OCI-LY1 (cell line): ENCODE measurements at regions not wholly inside any gene's neighbourhood (a gene's known extent, or its start where the extent isn't known, plus 50 kb on each side); places are given as distances from the start of the nearest gene placed in this dataset.
A peak's percentile ranks its signal among the peaks of the same experiment; 100 is the strongest.

Source experiments
- H2AFZ ChIP-seq: fragments of 200-600 bp; sonication (generic), shearing (Covaris generic); 2 replicates; pipeline ENCODE4 v1.6.0; 2014; ENCODE audit warnings: antibody characterized with exemption, mild to moderate bottlenecking, low read length
- H3F3A ChIP-seq: fragments of 200-600 bp; sonication (generic), shearing (Covaris generic); 2 replicates; pipeline ENCODE4 v1.6.0; 2014; ENCODE audit warnings: mild to moderate bottlenecking, antibody characterized with exemption, low read length, moderate library complexity; ENCODE audit not compliant: insufficient read depth
- H3K27ac ChIP-seq: fragments of 200-600 bp; sonication (generic); 2 replicates; pipeline ENCODE4 v1.5.1; 2014; ENCODE audit warnings: low read length, mixed run types, mild to moderate bottlenecking, low read depth; ENCODE audit not compliant: poor library complexity, severe bottlenecking
- H3K27me3 ChIP-seq: fragments of 200-600 bp; sonication (generic); 2 replicates; pipeline ENCODE4 v1.6.0; 2014; ENCODE audit warnings: antibody characterized with exemption, mild to moderate bottlenecking, low read length, moderate library complexity; ENCODE audit not compliant: insufficient read depth
- H3K36me3 ChIP-seq: fragments of 200-600 bp; sonication (generic); 2 replicates; pipeline ENCODE4 v1.6.1; 2014; ENCODE audit warnings: mild to moderate bottlenecking, antibody characterized with exemption, low read length, moderate library complexity, mixed read lengths; ENCODE audit not compliant: insufficient read depth
- H3K4me1 ChIP-seq: fragments of 200-600 bp; sonication (generic); 2 replicates; pipeline ENCODE4 v1.5.1; 2014; ENCODE audit warnings: mild to moderate bottlenecking, low read length, moderate library complexity; ENCODE audit not compliant: insufficient read depth, severe bottlenecking
- H3K4me2 ChIP-seq: fragments of 200-600 bp; sonication (generic), shearing (Covaris generic); 2 replicates; pipeline ENCODE4 v1.6.1; 2014; ENCODE audit warnings: low read length
- H3K4me3 ChIP-seq: fragments of 200-600 bp; sonication (generic); 2 replicates; pipeline ENCODE4 v1.5.1; 2014; ENCODE audit warnings: low read length, low read depth, mild to moderate bottlenecking, mixed read lengths; ENCODE audit not compliant: poor library complexity, severe bottlenecking
- H3K79me2 ChIP-seq: fragments of 200-600 bp; shearing (Covaris generic); 2 replicates; pipeline ENCODE4 v1.6.1; 2016; ENCODE audit warnings: mixed run types, low read length, mixed read lengths; ENCODE audit not compliant: insufficient read depth
- H3K9ac ChIP-seq: fragments of 200-600 bp; sonication (generic), shearing (Covaris generic); 2 replicates; pipeline ENCODE4 v1.6.1; 2014; ENCODE audit warnings: mild to moderate bottlenecking, low read length, mixed read lengths
- H3K9me2 ChIP-seq: fragments of 200-600 bp; sonication (generic), shearing (Covaris generic); 2 replicates; pipeline ENCODE4 v1.6.1; 2014; ENCODE audit warnings: low read depth, mild to moderate bottlenecking, low read length, mixed read lengths
- H3K9me3 ChIP-seq: fragments of 200-600 bp; shearing (Covaris generic); 2 replicates; pipeline ENCODE4 v1.6.1; 2014; ENCODE audit warnings: low read length, mixed read lengths
- H4K20me1 ChIP-seq: fragments of 200-600 bp; sonication (generic), shearing (Covaris generic); 2 replicates; pipeline ENCODE4 v1.6.0; 2016; ENCODE audit warnings: mild to moderate bottlenecking, low read length; ENCODE audit not compliant: insufficient read depth
- EZH2 ChIP-seq: fragments of 200-600 bp; sonication (generic), shearing (Covaris generic); IDR thresholded peaks from 2 replicates; pipeline ENCODE4 v1.8.0; 2017; ENCODE audit warnings: borderline replicate concordance, mixed run types, mild to moderate bottlenecking, antibody characterized with exemption, low read length, moderate library complexity, mixed read lengths
- TF ChIP-seq, protein P1 (sequence below): fragments of 200-600 bp; sonication (generic), shearing (Covaris generic); IDR thresholded peaks from 2 replicates; pipeline ENCODE4 v1.5.1; 2017; ENCODE audit warnings: mild to moderate bottlenecking, antibody characterized with exemption, low read length, moderate library complexity, mixed read lengths

DNA sequence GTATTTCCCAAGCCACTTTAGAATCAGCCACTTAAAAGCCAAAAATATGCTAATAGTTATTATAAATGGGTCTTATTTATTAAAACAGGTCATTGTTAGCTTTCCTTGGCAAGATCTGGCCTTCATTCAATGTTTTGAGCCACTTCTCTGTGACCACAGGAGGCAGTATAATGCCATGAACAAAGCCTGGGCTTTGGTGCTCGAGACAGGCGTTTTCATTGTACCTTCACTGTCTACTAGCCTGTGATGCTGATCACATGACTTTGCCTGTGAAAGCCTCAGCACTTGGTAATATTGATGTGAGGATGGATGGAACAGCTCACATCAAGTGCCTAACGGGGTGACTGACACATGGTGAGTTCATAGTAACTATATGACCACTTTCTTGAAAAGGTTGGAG lies 217.0 kb downstream of the RWDD3 start:
- no peaks in the 10 kb centered on the region for H3K9me3 ChIP-seq
- no peak overlapping the region for H2AFZ ChIP-seq
- H3F3A ChIP-seq, result no peaks in the 10 kb centered on the region
- no peaks in the 10 kb centered on the region for H3K9me2 ChIP-seq
- TF ChIP-seq EZH2, result no peak
- TF ChIP-seq, protein P1, sequence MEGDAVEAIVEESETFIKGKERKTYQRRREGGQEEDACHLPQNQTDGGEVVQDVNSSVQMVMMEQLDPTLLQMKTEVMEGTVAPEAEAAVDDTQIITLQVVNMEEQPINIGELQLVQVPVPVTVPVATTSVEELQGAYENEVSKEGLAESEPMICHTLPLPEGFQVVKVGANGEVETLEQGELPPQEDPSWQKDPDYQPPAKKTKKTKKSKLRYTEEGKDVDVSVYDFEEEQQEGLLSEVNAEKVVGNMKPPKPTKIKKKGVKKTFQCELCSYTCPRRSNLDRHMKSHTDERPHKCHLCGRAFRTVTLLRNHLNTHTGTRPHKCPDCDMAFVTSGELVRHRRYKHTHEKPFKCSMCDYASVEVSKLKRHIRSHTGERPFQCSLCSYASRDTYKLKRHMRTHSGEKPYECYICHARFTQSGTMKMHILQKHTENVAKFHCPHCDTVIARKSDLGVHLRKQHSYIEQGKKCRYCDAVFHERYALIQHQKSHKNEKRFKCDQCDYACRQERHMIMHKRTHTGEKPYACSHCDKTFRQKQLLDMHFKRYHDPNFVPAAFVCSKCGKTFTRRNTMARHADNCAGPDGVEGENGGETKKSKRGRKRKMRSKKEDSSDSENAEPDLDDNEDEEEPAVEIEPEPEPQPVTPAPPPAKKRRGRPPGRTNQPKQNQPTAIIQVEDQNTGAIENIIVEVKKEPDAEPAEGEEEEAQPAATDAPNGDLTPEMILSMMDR, result peak; percentile 48; the same call in 1 of the 2 replicates
- no peaks in the 10 kb centered on the region for H3K79me2 ChIP-seq
- no peak overlapping the region for H3K9ac ChIP-seq
- H3K27ac ChIP-seq, result no peak overlapping the region
- no peaks in the 10 kb centered on the region for H3K36me3 ChIP-seq
- no peaks in the 10 kb centered on the region for H4K20me1 ChIP-seq
- no peaks in the 10 kb centered on the region for H3K27me3 ChIP-seq
- H3K4me1 ChIP-seq, result no peaks in the 10 kb centered on the region
- no peak overlapping the region for H3K4me3 ChIP-seq
- H3K4me2 ChIP-seq, result no peak overlapping the region

DNA sequence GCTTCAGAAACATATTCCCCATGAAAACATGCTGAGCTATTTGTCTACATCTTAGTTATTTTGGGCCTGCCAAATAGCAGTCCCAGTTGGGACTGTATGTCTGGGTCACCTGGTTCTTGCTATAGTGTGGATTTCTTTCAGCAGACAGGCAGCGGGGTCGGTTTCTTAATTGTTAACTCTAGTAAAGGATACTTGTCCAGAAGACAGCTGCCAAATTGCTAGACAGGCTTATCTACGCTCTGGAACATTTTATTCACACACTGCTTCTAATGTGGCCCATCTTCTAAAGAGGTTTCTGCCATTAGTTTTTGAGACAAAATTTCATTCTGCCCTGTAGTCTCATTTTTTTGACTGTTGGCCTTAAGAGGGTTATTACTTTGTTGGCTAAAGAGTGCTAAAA lies 217.9 kb downstream of the RWDD3 start:
- Histone ChIP-seq H3K36me3 (no peaks in the 10 kb centered on the region), H3K9ac (no peak overlapping the region), H3K9me3 (no peaks in the 10 kb centered on the region), H3K27me3 (no peaks in the 10 kb centered on the region), H3K27ac (no peak overlapping the region), H3K4me2 (no peak overlapping the region), H3K4me3 (no peak overlapping the region), H2AFZ (no peak overlapping the region), H3K4me1 (no peaks in the 10 kb centered on the region), H3F3A (no peaks in the 10 kb centered on the region), H3K79me2 (no peaks in the 10 kb centered on the region), H3K9me2 (no peaks in the 10 kb centered on the region), H4K20me1 (no peaks in the 10 kb centered on the region)
- TF ChIP-seq, protein P1, result no peak
- TF ChIP-seq EZH2, result no peak

DNA sequence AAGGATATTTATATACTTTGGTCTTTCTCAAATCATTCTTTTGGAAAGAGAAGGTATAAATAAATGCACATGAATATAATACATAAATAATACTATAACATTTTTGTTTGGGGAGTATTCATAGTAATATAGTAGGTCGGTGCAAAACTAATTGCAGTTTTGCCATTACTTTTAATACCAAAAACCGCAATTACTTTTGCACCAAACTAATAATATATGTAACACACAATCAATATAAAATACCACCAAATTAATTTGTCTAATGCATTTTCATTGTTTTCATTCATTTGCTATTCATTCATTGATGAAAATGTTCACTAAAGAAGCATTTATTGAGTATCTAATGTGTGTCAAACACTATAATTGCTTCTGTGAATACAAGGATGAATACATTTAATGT lies 219.0 kb downstream of the RWDD3 start:
- Histone ChIP-seq H3K9me3 (no peaks in the 10 kb centered on the region), H3F3A (no peaks in the 10 kb centered on the region), H3K4me2 (no peak overlapping the region), H3K9me2 (no peaks in the 10 kb centered on the region), H3K27me3 (no peaks in the 10 kb centered on the region), H2AFZ (no peak overlapping the region), H3K4me3 (no peak overlapping the region), H3K27ac (no peak overlapping the region), H3K79me2 (no peaks in the 10 kb centered on the region), H3K4me1 (no peaks in the 10 kb centered on the region), H3K36me3 (no peaks in the 10 kb centered on the region), H4K20me1 (no peaks in the 10 kb centered on the region), H3K9ac (no peak overlapping the region)
- TF ChIP-seq EZH2, result no peak
- TF ChIP-seq, protein P1, result no peak
